ENCODE measurements at regions not wholly inside any gene's neighbourhood (a gene's known extent, or its start where the extent isn't known, plus 50 kb on each side); places are given as distances from the start of the nearest gene placed in this dataset.
A peak's percentile ranks its signal among the peaks of the same experiment; 100 is the strongest.

GRCh38 chr12:126807312-126807865 lies 1459.6 kb upstream of the TMEM132C start:
- DNase-seq = no peak

DNA sequence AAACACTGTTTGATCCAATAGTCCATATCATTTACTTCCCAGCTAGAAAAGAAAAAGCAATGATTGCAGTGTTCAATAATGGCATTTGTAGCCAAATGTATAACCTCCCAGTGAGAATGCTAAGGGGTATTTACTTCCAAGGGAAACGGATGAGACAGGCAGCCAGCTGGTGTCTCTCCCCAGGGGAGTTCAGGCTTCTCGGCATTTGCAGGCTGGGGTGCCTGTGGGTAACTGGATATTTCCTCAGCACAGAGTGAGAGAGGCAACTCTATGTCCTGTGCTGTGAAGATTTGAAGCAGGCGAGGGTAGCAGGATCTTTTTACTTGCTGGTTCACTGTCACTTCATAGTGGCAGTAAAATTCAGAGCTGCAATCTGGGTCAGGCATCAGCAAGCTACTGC lies 1455.6 kb upstream of the TMEM132C start:
- no peak for DNase-seq

DNA sequence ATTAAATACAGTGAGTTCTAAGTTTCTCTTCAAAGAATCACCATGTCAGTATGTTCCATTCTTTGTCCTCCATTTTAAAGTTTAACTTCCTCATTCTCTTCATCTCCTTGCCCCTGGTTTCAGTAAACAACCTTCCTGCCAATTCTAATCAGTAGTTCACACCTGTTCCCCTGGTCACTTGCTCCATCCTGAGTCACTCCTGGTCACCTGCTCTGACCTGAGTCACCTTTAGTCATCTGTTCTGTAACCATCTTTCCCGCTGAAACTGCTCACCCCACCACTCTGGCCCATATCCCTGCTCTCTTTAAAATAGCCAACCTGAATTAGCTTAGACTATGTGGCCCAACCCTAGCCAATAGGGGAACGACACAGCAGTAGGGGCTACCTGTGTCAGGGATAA lies 1447.4 kb upstream of the TMEM132C start:
- DNase-seq = no peak

GRCh38 chr12:126830778-126831680 lies 1435.9 kb upstream of the TMEM132C start:
- DNase-seq = no peak

DNA sequence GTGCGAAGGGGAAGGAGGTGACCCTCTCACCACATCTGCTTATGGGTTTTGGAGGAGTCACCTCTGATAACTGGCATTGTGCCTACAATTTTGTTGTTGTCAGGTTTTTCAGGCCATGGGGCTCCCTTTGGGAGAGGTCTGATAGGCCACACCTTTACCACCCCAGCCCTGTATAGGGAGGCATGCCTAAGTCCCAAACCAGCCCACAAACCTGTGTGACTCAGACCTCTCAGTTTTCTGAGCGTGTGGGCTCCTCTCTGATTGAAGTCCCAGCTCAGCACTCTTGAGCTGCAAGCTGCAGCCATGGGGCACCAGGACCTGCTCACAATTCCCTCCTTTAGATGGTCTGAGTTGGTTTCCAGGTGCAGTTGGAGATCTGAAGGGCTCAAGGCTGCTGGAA lies 1429.3 kb upstream of the TMEM132C start:
- no peak for DNase-seq

GRCh38 chr12:126843915-126844669 lies 1422.9 kb upstream of the TMEM132C start:
- no peak for DNase-seq

DNA sequence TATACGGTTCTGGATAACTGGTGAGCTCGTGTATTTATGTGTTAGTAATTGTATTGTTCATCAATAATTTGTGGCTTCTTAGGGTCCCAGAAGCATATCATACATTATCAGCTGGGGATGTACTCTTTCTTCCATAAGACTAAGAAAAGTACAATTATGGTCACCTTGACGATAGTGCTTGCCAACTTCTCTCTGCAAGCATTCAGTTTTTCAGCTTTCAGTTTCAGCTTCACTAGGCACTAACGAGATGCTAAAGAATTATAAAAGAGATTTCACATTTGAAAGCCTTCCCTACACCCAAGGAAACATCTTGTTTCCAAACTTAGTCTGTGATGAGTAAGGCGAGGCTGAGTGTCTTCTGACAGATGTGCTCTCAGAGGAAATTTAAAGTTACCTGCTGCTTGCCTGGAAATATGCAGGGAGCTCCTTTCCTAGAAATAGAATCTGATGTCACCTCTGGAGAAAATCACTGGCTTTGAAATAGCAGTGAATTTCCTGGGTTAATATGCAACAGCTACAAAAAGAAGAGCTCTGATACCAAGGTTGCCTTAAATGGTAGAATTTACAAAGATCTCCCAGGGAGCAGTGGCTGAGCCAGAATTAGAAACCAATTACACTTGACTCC lies 1419.9 kb upstream of the TMEM132C start:
- DNase-seq = no peak

GRCh38 chr12:126855768-126856167 lies 1411.2 kb upstream of the TMEM132C start:
- DNase-seq = no peak

GRCh38 chr12:126856958-126857357 lies 1410.0 kb upstream of the TMEM132C start:
- DNase-seq = no peak

GRCh38 chr12:126858560-126858959 lies 1408.4 kb upstream of the TMEM132C start:
- no peak for DNase-seq

DNA sequence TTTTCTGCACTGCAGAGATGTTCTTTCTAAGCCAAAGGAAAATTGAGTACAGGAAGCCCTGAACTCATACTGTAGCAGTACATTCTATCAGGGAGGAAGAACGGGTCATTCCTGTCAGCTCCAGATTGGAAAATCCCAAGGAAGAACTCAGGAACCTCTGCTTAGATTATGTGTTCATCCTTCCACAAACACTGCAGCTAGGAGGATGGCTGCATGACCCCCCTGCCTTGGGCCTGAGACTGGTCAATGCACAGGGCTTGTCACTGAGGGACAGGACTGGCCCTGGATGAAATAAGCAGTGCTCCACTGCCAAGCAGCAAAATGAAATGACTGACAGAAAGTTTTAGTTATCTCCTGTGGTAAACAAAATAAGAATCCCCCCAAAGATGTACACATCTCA lies 1406.8 kb upstream of the TMEM132C start:
- no peak for DNase-seq

GRCh38 chr12:126862500-126862899 lies 1404.5 kb upstream of the TMEM132C start:
- DNase-seq = no peak

DNA sequence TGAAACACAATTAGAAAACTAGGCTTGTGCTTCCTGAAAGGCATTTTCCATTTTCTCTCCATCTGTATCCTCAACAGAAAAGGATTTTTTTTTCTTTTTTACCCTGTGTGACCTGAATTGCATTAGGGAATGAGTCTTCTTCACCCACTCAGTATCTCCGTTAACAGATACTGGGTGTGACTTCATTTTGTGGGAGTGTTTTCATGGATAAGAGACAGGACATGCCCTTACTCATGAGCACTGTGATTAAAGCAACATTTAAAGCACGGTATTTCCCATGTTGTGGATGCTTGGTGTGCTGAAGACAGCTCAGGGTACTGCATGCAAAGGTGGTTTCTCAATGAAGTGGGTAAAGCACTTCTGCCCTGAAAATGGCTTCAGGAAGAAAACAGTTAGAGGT lies 1397.3 kb upstream of the TMEM132C start:
- DNase-seq = no peak

- DNase-seq = no peak
These were observed 1393.3 kb upstream of the TMEM132C start for GRCh38 chr12:126873701-126874100.

GRCh38 chr12:126874427-126875026 lies 1392.4 kb upstream of the TMEM132C start:
- peak; percentile 85 for DNase-seq

- DNase-seq = no peak
These were observed 1387.1 kb upstream of the TMEM132C start for GRCh38 chr12:126879842-126880241.

- no peak for DNase-seq
These were observed 1383.3 kb upstream of the TMEM132C start for GRCh38 chr12:126883697-126884096.

- no peak for DNase-seq
These were observed 1377.5 kb upstream of the TMEM132C start for GRCh38 chr12:126889501-126889900.

DNA sequence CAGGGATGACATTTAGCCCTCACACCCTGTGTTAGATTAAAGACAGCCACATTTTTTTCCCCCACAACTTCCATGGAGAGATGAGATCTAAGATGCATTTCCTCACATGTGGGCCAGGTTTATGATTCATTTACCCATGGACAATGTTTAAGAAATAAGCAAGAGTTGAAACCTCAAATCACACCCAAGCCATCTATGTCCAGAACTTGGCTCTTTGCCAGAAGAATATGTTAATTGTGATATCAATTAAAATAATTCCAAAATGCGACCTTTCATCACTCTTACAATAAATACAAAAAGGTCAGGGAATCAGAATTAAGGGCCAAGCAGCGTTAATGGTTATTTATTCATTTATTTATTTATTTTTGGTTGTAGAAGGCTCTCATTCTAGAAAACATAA lies 1376.9 kb upstream of the TMEM132C start:
- no peak for DNase-seq

DNA sequence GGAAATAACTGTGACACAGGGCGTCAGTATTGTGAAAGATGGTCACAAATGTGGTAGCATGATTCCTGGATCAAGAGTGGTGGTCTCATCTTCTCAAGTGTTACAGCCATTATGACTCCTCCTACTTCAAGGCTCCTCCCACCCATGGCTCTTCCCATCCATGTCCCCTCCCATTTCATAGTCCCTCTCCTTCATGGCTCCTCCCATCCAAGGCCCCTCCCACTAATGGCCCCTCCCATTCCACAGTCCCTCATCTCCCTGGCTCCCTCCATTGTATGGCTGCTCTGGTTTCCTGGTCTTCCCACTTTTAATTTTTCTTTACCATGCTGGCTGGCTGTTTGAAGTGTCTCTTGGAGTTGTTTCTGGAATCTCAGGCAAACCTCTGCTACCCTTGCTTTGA lies 1375.2 kb upstream of the TMEM132C start:
- no peak for DNase-seq

GRCh38 chr12:126895951-126896913 lies 1370.7 kb upstream of the TMEM132C start:
- no peak for DNase-seq

DNA sequence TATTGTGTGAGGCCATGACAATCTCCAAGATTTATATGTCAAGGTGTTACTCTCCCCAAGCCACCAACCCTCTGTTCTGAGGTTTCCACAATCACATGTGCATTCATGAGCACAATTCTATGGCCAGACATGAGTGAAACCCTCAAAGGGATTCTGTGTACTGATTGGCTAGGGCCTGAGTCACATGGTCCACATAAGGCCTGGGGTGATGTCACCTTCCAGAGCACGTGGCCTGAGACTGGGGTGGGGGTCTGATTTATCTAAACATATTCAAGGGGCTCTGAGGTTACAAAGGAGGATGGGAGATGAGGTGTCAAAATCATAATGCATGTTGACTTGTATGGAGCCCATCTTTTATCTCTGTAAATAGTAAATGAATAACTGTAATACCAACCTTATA lies 1369.9 kb upstream of the TMEM132C start:
- DNase-seq = no peak

Data from activated CD8-positive, alpha-beta memory T cell treated with anti-CD3 and anti-CD28 coated beads, Interleukin-2, amount 50 U/mL, for 48 hours (primary cell).